Cardiac muscle cell (in vitro differentiated cells and primary cell): ENCODE measurements at regions not wholly inside any gene's neighbourhood (a gene's known extent, or its start where the extent isn't known, plus 50 kb on each side); places are given as distances from the start of the nearest gene placed in this dataset.

Experiments used
- DNase-seq, 2 donors: peaks; one replicate each; pipeline versions ENCODE4 v3.0.0 to v3.0.0-alpha.2; 2010 to 2017; ENCODE audit warnings: low read depth in 1 of 2, low spot score in 1 of 2
- H3K27ac ChIP-seq: fragments of 200-600 bp; sonication (generic); 2 replicates; pipeline ENCODE4 v1.5.1; 2016
- H3K27me3 ChIP-seq: fragments of 200-600 bp; sonication (generic); 2 replicates; pipeline ENCODE4 v1.6.0; 2016; ENCODE audit warnings: control low read depth
- H3K36me3 ChIP-seq: fragments of 200-600 bp; sonication (generic); 2 replicates; pipeline ENCODE4 v1.5.1; 2016; ENCODE audit warnings: control low read depth
- H3K4me1 ChIP-seq: fragments of 200-600 bp; sonication (generic); 2 replicates; pipeline ENCODE4 v1.8.1; 2017; ENCODE audit warnings: low read depth, mild to moderate bottlenecking, mixed run types
- H3K4me3 ChIP-seq: fragments of 200-600 bp; sonication (generic); 2 replicates; pipeline ENCODE4 v1.5.1; 2016; ENCODE audit warnings: mild to moderate bottlenecking
- H3K9me3 ChIP-seq: fragments of 200-600 bp; sonication (generic); 2 replicates; pipeline ENCODE4 v1.5.1; 2017; ENCODE audit warnings: low read depth, mild to moderate bottlenecking, control low read depth
- TF ChIP-seq, protein P1 (sequence below): IDR thresholded peaks from 2 replicates; pipeline ENCODE4 v1.5.1; 2012; ENCODE audit warnings: low read depth, mild to moderate bottlenecking, low read length

DNA sequence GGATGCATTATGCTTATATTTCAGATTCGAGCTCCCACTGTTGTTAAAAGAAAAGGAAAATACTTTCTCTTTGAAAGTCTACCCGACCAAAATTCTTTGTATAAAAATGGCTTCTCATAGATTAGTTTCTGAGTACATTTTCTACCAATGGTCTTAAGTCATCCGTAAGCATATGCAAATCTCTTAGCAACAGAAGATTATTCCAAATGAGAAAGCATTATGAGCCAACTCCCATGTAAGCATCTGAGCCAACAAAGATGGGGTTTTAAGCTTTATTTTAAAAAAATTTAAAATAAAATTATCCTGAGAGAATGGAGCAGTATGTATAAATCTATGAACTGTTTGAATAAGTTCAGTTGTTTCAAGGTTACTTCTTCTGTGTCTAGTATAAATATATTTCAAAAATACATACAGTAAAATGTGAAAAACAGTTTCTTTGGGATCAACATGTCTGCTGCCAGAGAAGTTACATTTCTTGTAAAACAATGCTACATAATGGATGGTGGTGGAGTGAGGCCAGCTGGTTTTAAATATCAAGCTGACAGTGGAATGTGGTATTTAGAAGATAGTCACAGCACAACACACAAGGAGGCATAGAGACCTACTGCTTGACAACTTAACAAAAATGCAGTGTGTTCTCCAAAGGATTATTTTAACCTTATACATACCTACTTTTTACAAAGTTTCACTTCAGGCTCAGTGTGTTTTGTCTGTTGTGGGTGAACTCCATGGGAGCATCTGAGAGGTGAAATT, 199.5 kb upstream of the DIPK2B start:
- H3K4me1 ChIP-seq = no peaks in the 10 kb centered on the region
- H3K27ac ChIP-seq = no peak overlapping the region
- H3K9me3 ChIP-seq = no peaks in the 10 kb centered on the region
- H3K36me3 ChIP-seq = no peaks in the 10 kb centered on the region
- no peaks in the 10 kb centered on the region for H3K27me3 ChIP-seq
- no peak overlapping the region for H3K4me3 ChIP-seq
- peak; percentile 6 to 74 for DNase-seq
- TF ChIP-seq, protein P1, sequence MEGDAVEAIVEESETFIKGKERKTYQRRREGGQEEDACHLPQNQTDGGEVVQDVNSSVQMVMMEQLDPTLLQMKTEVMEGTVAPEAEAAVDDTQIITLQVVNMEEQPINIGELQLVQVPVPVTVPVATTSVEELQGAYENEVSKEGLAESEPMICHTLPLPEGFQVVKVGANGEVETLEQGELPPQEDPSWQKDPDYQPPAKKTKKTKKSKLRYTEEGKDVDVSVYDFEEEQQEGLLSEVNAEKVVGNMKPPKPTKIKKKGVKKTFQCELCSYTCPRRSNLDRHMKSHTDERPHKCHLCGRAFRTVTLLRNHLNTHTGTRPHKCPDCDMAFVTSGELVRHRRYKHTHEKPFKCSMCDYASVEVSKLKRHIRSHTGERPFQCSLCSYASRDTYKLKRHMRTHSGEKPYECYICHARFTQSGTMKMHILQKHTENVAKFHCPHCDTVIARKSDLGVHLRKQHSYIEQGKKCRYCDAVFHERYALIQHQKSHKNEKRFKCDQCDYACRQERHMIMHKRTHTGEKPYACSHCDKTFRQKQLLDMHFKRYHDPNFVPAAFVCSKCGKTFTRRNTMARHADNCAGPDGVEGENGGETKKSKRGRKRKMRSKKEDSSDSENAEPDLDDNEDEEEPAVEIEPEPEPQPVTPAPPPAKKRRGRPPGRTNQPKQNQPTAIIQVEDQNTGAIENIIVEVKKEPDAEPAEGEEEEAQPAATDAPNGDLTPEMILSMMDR = no peak

DNA sequence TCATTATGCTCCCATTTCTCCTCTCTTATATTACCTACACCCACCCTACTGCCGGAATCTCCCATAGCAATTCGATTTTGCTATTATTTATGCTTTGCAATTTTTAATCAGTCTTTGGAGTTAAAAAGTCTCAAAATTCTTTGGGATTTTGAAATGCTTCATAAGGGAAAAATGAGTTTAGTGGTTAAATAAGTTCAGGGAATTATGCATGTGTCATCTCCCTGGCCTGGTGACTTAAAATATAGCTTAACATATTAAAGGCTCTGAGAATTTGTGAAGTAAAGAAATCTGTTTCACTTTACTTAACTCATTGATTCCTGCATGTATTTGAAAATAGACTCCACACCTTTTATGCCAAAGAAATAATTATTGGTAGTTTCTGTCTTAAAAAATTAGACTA, 185.1 kb upstream of the DIPK2B start:
- H3K4me3 ChIP-seq = no peak overlapping the region
- no peaks in the 10 kb centered on the region for H3K4me1 ChIP-seq
- no peak overlapping the region for H3K27ac ChIP-seq
- TF ChIP-seq, protein P1 = no peak
- H3K27me3 ChIP-seq = no peaks in the 10 kb centered on the region
- no peaks in the 10 kb centered on the region for H3K36me3 ChIP-seq
- no peak for DNase-seq
- H3K9me3 ChIP-seq = no peaks in the 10 kb centered on the region

DNA sequence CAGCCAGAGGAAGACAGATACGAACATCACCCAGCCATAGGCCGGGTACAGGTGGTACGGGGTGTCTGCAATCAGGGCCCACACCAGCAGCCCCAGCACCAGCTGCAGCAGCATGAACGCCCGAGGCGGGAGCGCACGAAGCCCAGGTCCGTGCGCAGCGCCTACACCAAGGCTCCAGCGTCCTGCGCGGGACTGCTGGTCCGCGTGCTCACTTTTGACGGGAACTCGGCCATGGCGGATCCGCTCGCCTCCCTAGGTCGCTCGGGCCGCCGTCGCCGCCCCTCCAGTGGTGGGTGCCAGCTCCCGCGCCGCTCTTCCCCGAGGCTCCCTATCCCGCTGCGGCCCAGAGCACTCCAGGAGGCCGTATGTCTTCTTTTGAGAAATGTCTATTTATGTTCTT, 181.2 kb upstream of the DIPK2B start:
- TF ChIP-seq, protein P1 = no peak
- DNase-seq = no peak
- no peak overlapping the region for H3K4me3 ChIP-seq
- no peaks in the 10 kb centered on the region for H3K27me3 ChIP-seq
- H3K4me1 ChIP-seq = no peaks in the 10 kb centered on the region
- H3K9me3 ChIP-seq = no peaks in the 10 kb centered on the region
- no peaks in the 10 kb centered on the region for H3K36me3 ChIP-seq
- no peak overlapping the region for H3K27ac ChIP-seq

DNA sequence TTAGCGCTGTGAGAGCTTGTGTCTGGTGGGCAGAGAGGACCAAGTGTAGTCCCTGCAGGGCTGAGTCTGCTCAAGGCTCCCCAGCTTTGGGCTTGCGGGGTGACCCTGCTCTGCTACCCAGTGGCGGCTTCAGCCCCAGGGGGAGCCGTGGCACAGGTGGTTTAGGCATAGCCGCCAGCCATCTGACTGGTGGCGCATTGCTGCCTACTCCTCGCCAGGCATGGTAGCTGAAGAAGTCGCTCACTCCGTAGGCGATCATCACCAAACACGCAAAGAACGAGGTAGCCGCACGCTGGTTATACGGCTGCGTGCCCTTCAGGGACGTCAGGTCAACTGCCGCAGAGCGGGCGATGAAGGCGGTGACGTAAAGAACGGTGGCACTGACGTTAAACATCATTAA, 180.7 kb upstream of the DIPK2B start:
- H3K27ac ChIP-seq = no peak overlapping the region
- H3K4me1 ChIP-seq = no peaks in the 10 kb centered on the region
- TF ChIP-seq, protein P1 = no peak
- H3K27me3 ChIP-seq = no peaks in the 10 kb centered on the region
- DNase-seq = no peak
- H3K4me3 ChIP-seq = no peak overlapping the region
- no peaks in the 10 kb centered on the region for H3K9me3 ChIP-seq
- H3K36me3 ChIP-seq = no peaks in the 10 kb centered on the region

DNA sequence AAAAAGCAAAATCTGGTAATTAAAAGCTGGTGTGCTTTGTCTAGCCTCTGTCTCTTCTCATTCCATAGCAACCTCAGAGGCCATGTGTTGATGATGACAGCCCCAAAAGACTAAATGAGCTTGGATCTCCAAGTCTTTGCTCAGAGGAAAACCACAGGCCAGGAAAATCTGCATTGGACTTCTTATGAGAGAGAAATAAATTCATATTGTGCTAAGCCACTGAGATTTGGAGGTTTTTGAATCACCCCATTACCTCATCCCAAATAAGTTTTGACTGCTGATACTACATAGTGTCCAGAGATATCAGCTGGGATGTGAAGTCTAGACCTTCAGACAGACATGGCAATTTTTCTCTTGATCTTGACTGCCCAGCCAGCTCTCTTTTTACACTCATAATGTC, 178.6 kb upstream of the DIPK2B start:
- Histone ChIP-seq H3K27me3 (no peaks in the 10 kb centered on the region), H3K4me3 (no peak overlapping the region), H3K36me3 (no peaks in the 10 kb centered on the region), H3K27ac (no peak overlapping the region), H3K4me1 (no peaks in the 10 kb centered on the region), H3K9me3 (no peaks in the 10 kb centered on the region)
- DNase-seq = no peak
- TF ChIP-seq, protein P1 = no peak
